ENCODE measurements at regions not wholly inside any gene's neighbourhood (a gene's known extent, or its start where the extent isn't known, plus 50 kb on each side); places are given as distances from the start of the nearest gene placed in this dataset.

DNA sequence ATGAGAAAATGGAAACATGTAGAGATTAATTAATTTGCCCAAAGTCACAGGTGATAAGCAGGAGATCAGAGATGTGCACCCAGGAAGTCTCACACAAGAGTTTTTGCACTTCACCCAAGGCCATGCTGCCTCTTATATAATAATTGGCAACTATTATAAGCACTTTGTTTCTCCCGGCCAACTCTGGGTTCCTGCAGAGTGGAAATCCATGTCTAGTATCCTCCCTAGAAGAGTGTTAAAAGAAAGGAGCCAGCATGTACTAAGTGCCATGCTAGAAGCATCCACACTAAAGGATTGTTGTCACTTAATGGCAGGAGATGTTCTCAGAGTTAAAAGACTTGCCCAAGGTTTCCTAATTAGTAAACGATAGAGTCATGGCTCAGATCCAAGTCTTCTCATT lies 470.3 kb downstream of the OMA1 start (continued):
- TF ChIP-seq, protein P1, sequence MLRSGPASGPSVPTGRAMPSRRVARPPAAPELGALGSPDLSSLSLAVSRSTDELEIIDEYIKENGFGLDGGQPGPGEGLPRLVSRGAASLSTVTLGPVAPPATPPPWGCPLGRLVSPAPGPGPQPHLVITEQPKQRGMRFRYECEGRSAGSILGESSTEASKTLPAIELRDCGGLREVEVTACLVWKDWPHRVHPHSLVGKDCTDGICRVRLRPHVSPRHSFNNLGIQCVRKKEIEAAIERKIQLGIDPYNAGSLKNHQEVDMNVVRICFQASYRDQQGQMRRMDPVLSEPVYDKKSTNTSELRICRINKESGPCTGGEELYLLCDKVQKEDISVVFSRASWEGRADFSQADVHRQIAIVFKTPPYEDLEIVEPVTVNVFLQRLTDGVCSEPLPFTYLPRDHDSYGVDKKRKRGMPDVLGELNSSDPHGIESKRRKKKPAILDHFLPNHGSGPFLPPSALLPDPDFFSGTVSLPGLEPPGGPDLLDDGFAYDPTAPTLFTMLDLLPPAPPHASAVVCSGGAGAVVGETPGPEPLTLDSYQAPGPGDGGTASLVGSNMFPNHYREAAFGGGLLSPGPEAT (IDR thresholded peaks at IDR 0.05; ENCODE audit: low read depth) = no peak
- TF ChIP-seq CEBPB (IDR thresholded peaks at IDR 0.05; ENCODE audit: borderline replicate concordance in 1 of 2, low read depth in 2 of 2, low read length in 2 of 2) = no peak
- TF ChIP-seq, protein P2, sequence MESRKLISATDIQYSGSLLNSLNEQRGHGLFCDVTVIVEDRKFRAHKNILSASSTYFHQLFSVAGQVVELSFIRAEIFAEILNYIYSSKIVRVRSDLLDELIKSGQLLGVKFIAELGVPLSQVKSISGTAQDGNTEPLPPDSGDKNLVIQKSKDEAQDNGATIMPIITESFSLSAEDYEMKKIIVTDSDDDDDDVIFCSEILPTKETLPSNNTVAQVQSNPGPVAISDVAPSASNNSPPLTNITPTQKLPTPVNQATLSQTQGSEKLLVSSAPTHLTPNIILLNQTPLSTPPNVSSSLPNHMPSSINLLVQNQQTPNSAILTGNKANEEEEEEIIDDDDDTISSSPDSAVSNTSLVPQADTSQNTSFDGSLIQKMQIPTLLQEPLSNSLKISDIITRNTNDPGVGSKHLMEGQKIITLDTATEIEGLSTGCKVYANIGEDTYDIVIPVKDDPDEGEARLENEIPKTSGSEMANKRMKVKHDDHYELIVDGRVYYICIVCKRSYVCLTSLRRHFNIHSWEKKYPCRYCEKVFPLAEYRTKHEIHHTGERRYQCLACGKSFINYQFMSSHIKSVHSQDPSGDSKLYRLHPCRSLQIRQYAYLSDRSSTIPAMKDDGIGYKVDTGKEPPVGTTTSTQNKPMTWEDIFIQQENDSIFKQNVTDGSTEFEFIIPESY (IDR thresholded peaks at IDR 0.05) = no peak

DNA sequence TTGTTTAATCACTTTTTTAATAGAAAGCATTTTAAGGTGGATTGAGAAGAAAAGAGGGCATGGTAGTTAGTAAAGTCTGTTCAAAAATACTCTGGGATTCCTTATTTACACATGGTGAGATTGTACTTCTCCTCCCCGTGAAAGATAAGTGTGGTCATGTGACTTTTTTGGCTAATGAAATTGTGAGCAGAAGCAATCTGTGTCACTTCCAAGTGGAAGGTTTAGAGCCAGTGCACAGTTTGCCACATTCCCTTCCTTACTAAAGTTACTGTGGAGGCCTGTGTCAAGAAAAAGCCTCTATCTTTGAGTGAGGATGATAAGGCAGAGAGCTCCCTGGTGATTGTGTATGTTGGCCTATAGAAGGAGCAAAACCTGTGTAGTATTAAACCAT lies 471.3 kb downstream of the OMA1 start:
- 0% methylated on average over 1 of the region's 1 CpG for WGBS (ENCODE audit: insufficient coverage, insufficient replicate concordance, low lambda C conversion rate, missing lambda C conversion rate)
- ATAC-seq (no peak), FAIRE-seq (no peak), DNase-seq (ENCODE audit: low read depth, low spot score) (no peak)
- CTCF ChIA-PET = interaction anchor here (0.8 to 1.6 kb wide), 2 partner anchors 9 to 577 kb away, joined by 3 to 4 read pairs; no protein-coding TSS in a partner anchor
- no peaks in the 10 kb centered on the region for H3K36me3 ChIP-seq (ENCODE audit: control insufficient read depth in 2 of 2, insufficient read depth in 2 of 2, low read length in 1 of 2)
- intact Hi-C loops (cut with micrococcal nuclease; ENCODE audit: unreplicated experiment) (no loop called here), in situ Hi-C loops (cut with MboI) (no loop called here)
- TF ChIP-seq TCF7 (IDR thresholded peaks at IDR 0.05; ENCODE audit: borderline replicate concordance) = no peak
- no peak for TF ChIP-seq MEF2A (IDR thresholded peaks at IDR 0.05; ENCODE audit: insufficient read depth, low read depth, low read length)
- TF ChIP-seq RAD51 (IDR thresholded peaks at IDR 0.05) = peak; percentile 17; the same call in 1 of the 2 replicates
- TF ChIP-seq, protein P3, sequence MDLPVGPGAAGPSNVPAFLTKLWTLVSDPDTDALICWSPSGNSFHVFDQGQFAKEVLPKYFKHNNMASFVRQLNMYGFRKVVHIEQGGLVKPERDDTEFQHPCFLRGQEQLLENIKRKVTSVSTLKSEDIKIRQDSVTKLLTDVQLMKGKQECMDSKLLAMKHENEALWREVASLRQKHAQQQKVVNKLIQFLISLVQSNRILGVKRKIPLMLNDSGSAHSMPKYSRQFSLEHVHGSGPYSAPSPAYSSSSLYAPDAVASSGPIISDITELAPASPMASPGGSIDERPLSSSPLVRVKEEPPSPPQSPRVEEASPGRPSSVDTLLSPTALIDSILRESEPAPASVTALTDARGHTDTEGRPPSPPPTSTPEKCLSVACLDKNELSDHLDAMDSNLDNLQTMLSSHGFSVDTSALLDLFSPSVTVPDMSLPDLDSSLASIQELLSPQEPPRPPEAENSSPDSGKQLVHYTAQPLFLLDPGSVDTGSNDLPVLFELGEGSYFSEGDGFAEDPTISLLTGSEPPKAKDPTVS (IDR thresholded peaks at IDR 0.05; ENCODE audit: low read depth, low read length) = no peak
- no peak overlapping the region for H3K4me2 ChIP-seq (ENCODE audit: control insufficient read depth, insufficient read depth)
- no peak overlapping the region for H3K4me3 ChIP-seq
- POLR2A ChIA-PET = no interaction called here
- H3K27me3 ChIP-seq (replicated peaks in 1 of 2; ENCODE audit: control insufficient read depth in 2 of 2, insufficient read depth in 2 of 2, low read length in 1 of 2) = no peaks in the 10 kb centered on the region; a peak in 2 of 4 replicates
- SMC1A ChIA-PET (ENCODE audit: uncharacterized antibody, unreplicated experiment) = interaction anchor here (0.9 to 2.1 kb wide), 5 partner anchors 10 to 33 kb away, joined by 3 to 6 read pairs (median 3); no protein-coding TSS in a partner anchor
- H2AFZ ChIP-seq (ENCODE audit: control insufficient read depth, low read depth, low read length) = no peak overlapping the region
- RAD21 ChIA-PET (ENCODE audit: unreplicated experiment) = interaction anchor here (1.6 kb wide), 1 partner anchor 89 kb away, joined by 3 read pairs; no protein-coding TSS in a partner anchor
- no peaks in the 10 kb centered on the region for H4K20me1 ChIP-seq (ENCODE audit: control insufficient read depth, insufficient read depth)
- no peak overlapping the region for H3K9ac ChIP-seq (ENCODE audit: control insufficient read depth, insufficient read depth, low read length)
- H3K9me3 ChIP-seq (replicated peaks; ENCODE audit: control insufficient read depth, insufficient read depth, low read length) = no peaks in the 10 kb centered on the region
- H3K27ac ChIP-seq (ENCODE audit: control insufficient read depth, insufficient read depth) = no peak overlapping the region
- H3K4me1 ChIP-seq (ENCODE audit: control insufficient read depth, insufficient read depth, low read length) = no peaks in the 10 kb centered on the region
- no TSS peak for BruUV-seq (replicated peaks)
- H3K79me2 ChIP-seq (ENCODE audit: control insufficient read depth, insufficient read depth, low read length) = no peaks in the 10 kb centered on the region

Data from GM12878 (cell line).